Mucosa of descending colon (tissue), 3 donors: ENCODE measurements at regions not wholly inside any gene's neighbourhood (a gene's known extent, or its start where the extent isn't known, plus 50 kb on each side); places are given as distances from the start of the nearest gene placed in this dataset.
A peak's percentile ranks its signal among the peaks of the same experiment; 100 is the strongest.

Experiments used
- ATAC-seq: fragments of 200-7000 bp; cut with Tn5 transposase; one replicate; pipeline ENCODE4 v1.9.1; 2020; ENCODE audit warnings: mild to moderate bottlenecking, moderate library complexity
- DNase-seq, 3 donors: peaks; one replicate each; pipeline ENCODE4 v3.0.0-alpha.2; 2020
- H3K36me3 ChIP-seq: fragments of 200-600 bp; one replicate; pipeline ENCODE4 v1.8.0; 2021; ENCODE audit warnings: low read depth, mild to moderate bottlenecking
- H3K4me1 ChIP-seq: fragments of 200-600 bp; one replicate; pipeline ENCODE4 v1.8.0; 2021; ENCODE audit warnings: low read depth, mild to moderate bottlenecking
- H3K4me3 ChIP-seq: fragments of 200-600 bp; one replicate; pipeline ENCODE4 v1.8.0; 2021; ENCODE audit warnings: mild to moderate bottlenecking
- H3K9me3 ChIP-seq: fragments of 200-600 bp; one replicate; pipeline ENCODE4 v1.8.0; 2021; ENCODE audit warnings: mild to moderate bottlenecking
- intact Hi-C, 2 donors: fragments of 100-400 bp; cut with DNase I in 1 of 2; cut with micrococcal nuclease in 1 of 2; formaldehyde crosslinking; loops; one replicate each; pipeline versions ENCODE4 v1.11.0 to v1.11.1; 2022; cut with DNase I, micrococcal nuclease
- TF ChIP-seq, protein P1 (sequence below): fragments of 200-600 bp; IDR thresholded peaks from one replicate; pipeline ENCODE4 v1.8.0; 2022; ENCODE audit warnings: antibody characterized with exemption, mild to moderate bottlenecking
- donor health status: DM: no; HTN: no; CAD: no; lungs with moderate emphysema.
- donor health status: DM: no; HTN: no; CAD: no.
- donor health status: DM: no; HTN: yes; CAD: no.

- intact Hi-C loops = loop anchor here in 1 of 2 donors (10.0 kb wide), 1 partner anchor 65 kb away; no protein-coding TSS in a partner anchor
- Histone ChIP-seq H3K9me3 (peaks cover 3% of the 10 kb centered on the region), H3K4me1 (no peaks in the 10 kb centered on the region), H3K36me3 (no peaks in the 10 kb centered on the region), H3K4me3 (no peak overlapping the region)
- no peak for ATAC-seq
- DNase-seq = no peak
- TF ChIP-seq, protein P1, sequence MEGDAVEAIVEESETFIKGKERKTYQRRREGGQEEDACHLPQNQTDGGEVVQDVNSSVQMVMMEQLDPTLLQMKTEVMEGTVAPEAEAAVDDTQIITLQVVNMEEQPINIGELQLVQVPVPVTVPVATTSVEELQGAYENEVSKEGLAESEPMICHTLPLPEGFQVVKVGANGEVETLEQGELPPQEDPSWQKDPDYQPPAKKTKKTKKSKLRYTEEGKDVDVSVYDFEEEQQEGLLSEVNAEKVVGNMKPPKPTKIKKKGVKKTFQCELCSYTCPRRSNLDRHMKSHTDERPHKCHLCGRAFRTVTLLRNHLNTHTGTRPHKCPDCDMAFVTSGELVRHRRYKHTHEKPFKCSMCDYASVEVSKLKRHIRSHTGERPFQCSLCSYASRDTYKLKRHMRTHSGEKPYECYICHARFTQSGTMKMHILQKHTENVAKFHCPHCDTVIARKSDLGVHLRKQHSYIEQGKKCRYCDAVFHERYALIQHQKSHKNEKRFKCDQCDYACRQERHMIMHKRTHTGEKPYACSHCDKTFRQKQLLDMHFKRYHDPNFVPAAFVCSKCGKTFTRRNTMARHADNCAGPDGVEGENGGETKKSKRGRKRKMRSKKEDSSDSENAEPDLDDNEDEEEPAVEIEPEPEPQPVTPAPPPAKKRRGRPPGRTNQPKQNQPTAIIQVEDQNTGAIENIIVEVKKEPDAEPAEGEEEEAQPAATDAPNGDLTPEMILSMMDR = no peak
These were observed 334.3 kb downstream of the AACS start for GRCh38 chr12:125399489-125399888.

DNA sequence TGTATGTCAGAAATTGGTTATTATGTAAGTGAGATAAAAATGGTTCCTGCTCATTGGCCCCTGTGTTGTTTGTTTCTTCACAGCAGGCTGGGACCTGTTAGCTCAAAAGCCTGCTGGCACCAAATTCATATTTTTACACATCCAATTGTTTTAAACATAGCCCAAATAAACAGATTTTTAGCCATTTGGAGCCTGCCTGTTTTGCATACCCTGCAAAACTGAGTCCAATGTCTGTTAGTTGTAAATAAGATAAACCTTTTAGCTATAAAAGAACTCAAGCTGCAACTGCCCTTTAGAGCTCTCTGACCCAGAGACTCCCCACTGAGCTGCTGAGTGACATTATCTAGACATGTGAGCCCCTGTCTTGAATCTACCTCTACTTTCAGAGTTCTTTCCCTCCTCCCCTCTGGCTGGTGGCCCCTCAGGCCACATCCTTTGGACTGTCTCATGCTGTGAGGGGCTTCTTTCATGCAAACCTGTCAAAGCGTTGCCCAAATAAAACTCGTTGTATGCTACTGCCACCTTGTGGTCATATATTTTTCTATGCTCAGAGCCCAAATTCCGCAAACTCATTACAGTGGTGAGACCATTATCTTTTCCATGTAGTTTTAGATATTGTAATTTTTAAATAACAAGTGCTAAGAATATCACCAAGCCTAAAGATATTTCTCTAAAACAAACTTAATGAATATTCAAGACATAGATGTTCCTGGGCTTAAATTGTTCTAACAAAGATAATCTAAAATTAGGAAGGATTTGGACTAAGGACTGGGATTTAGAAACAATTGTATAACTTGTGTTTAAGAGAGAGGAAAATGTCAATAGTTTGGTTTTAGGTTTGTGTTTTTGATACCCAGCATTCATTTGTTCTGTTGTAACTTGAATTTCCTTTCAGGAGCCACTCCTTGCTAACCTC, 337.9 kb downstream of the AACS start:
- peaks cover 3% of the 10 kb centered on the region for H3K9me3 ChIP-seq
- ATAC-seq (no peak), DNase-seq (peak in 1 of 3 donors; percentile 35)
- H3K4me3 ChIP-seq = no peak overlapping the region
- H3K4me1 ChIP-seq = no peaks in the 10 kb centered on the region
- no peaks in the 10 kb centered on the region for H3K36me3 ChIP-seq
- TF ChIP-seq, protein P1 = no peak
- intact Hi-C loops = loop anchor here in 1 of 2 donors (5.0 kb wide), 1 partner anchor 221 kb away; no protein-coding TSS in a partner anchor

- Histone ChIP-seq H3K36me3 (no peaks in the 10 kb centered on the region), H3K4me3 (no peak overlapping the region), H3K4me1 (no peaks in the 10 kb centered on the region), H3K9me3 (peaks cover 3% of the 10 kb centered on the region)
- ATAC-seq (no peak), DNase-seq (no peak)
- TF ChIP-seq, protein P1 = no peak
- intact Hi-C loops = loop anchor here in 1 of 2 donors (5.0 kb wide), 1 partner anchor 222 kb away; no protein-coding TSS in a partner anchor
These were observed 338.6 kb downstream of the AACS start for GRCh38 chr12:125403843-125404242.

GRCh38 chr12:125406131-125406530, 340.9 kb downstream of the AACS start:
- Histone ChIP-seq H3K4me3 (no peak overlapping the region), H3K9me3 (peaks cover 3% of the 10 kb centered on the region), H3K36me3 (no peaks in the 10 kb centered on the region), H3K4me1 (no peaks in the 10 kb centered on the region)
- ATAC-seq = no peak
- no peak for DNase-seq
- intact Hi-C loops = no loop called here
- TF ChIP-seq, protein P1 = no peak

DNA sequence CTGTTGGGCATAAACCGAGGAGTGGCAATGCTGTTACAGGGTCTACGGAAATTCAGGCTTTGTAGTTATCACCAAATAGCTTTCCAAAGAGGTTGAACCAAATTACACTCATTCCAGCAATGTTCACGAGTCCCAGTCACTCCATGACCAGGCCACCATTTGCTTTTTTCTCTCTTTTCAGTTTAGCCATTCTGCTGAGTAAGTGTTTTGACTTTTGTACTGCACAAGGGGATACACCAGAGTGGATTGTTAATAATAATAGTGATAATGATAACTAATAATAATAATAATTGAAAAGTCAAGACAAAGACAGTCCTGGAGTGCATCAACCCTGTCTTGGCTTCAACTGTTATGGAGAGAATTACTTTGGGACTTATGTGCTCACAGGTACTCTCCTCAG, 343.5 kb downstream of the AACS start:
- Histone ChIP-seq H3K9me3 (no peaks in the 10 kb centered on the region), H3K36me3 (no peaks in the 10 kb centered on the region), H3K4me1 (no peaks in the 10 kb centered on the region), H3K4me3 (no peak overlapping the region)
- ATAC-seq (no peak), DNase-seq (no peak)
- TF ChIP-seq, protein P1 = no peak
- intact Hi-C loops = no loop called here
